DND-41 (cell line): ENCODE measurements at regions not wholly inside any gene's neighbourhood (a gene's known extent, or its start where the extent isn't known, plus 50 kb on each side); places are given as distances from the start of the nearest gene placed in this dataset.

Experiments used
- EZH2 ChIP-seq: IDR thresholded peaks from 3 replicates; pipeline ENCODE4 v1.6.1; 2012; ENCODE audit warnings: borderline replicate concordance, low read depth, mild to moderate bottlenecking, moderate library complexity, low read length, inconsistent platforms; ENCODE audit not compliant: severe bottlenecking
- TF ChIP-seq, protein P1 (sequence below): IDR thresholded peaks from 2 replicates; pipeline ENCODE4 v1.5.1; 2012; ENCODE audit warnings: borderline replicate concordance, low read length, moderate library complexity, mild to moderate bottlenecking; ENCODE audit not compliant: poor library complexity, severe bottlenecking; ENCODE audit errors: extremely low read depth

- TF ChIP-seq, protein P1, sequence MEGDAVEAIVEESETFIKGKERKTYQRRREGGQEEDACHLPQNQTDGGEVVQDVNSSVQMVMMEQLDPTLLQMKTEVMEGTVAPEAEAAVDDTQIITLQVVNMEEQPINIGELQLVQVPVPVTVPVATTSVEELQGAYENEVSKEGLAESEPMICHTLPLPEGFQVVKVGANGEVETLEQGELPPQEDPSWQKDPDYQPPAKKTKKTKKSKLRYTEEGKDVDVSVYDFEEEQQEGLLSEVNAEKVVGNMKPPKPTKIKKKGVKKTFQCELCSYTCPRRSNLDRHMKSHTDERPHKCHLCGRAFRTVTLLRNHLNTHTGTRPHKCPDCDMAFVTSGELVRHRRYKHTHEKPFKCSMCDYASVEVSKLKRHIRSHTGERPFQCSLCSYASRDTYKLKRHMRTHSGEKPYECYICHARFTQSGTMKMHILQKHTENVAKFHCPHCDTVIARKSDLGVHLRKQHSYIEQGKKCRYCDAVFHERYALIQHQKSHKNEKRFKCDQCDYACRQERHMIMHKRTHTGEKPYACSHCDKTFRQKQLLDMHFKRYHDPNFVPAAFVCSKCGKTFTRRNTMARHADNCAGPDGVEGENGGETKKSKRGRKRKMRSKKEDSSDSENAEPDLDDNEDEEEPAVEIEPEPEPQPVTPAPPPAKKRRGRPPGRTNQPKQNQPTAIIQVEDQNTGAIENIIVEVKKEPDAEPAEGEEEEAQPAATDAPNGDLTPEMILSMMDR, result no peak
- no peak for TF ChIP-seq EZH2
Observed at GRCh38 chr3:99376926-99377325, 261.5 kb upstream of the COL8A1 start.
